ENCODE measurements at regions not wholly inside any gene's neighbourhood (a gene's known extent, or its start where the extent isn't known, plus 50 kb on each side); places are given as distances from the start of the nearest gene placed in this dataset.

- no peak overlapping the region for H3K4me3 ChIP-seq (ENCODE audit: low read length)
- POLR2A ChIA-PET, result no interaction called here
- H3K36me3 Mint-ChIP-seq, result peaks cover 0 to 3% (median 0%) of the 10 kb centered on the region in 5 donors
- no peaks in the 10 kb centered on the region for H3K4me1 ChIP-seq (ENCODE audit: control insufficient read depth in 2 of 2, insufficient read depth in 2 of 2, low read length in 2 of 2)
- DNase-seq, result no peak
- no peak overlapping the region for H3K4me3 Mint-ChIP-seq
- peaks cover 3 to 21% (median 7%) of the 10 kb centered on the region in 11 donors for H3K9me3 Mint-ChIP-seq
- intact Hi-C loops (cut with micrococcal nuclease), result no loop called here
- ATAC-seq, result no peak
- no peaks in the 10 kb centered on the region for H3K27me3 ChIP-seq (ENCODE audit: control insufficient read depth in 2 of 2, insufficient read depth in 2 of 2, low read length in 2 of 2)
- H3K27ac Mint-ChIP-seq, result no peak overlapping the region
- H3K4me1 Mint-ChIP-seq, result no peaks in the 10 kb centered on the region
- H3K9me3 ChIP-seq (ENCODE audit: control insufficient read depth in 2 of 3, low read length in 3 of 3), result no peaks in the 10 kb centered on the region
- no peaks in the 10 kb centered on the region for H3K36me3 ChIP-seq (ENCODE audit: control insufficient read depth in 2 of 3, insufficient read depth in 3 of 3, low read length in 3 of 3)
- H3K27ac ChIP-seq (ENCODE audit: low read depth, low read length), result no peak overlapping the region
- H3K27me3 Mint-ChIP-seq, result no peaks in the 10 kb centered on the region
- CTCF ChIA-PET, result no interaction called here
These were observed 624.6 kb downstream of the SI start for GRCh38 chr3:164453714-164454113.

- no peak overlapping the region for H3K4me3 Mint-ChIP-seq
- ChIA-PET POLR2A (interaction anchor here (0.6 kb wide), 1 partner anchor 984 kb away, joined by 3 read pairs; no protein-coding TSS in a partner anchor), CTCF (no interaction called here)
- Histone ChIP-seq H3K4me1 (ENCODE audit: control insufficient read depth in 2 of 2, insufficient read depth in 2 of 2, low read length in 2 of 2) (no peaks in the 10 kb centered on the region), H3K36me3 (ENCODE audit: control insufficient read depth in 2 of 3, insufficient read depth in 3 of 3, low read length in 3 of 3) (no peaks in the 10 kb centered on the region), H3K27me3 (ENCODE audit: control insufficient read depth in 2 of 2, insufficient read depth in 2 of 2, low read length in 2 of 2) (no peaks in the 10 kb centered on the region), H3K4me3 (ENCODE audit: low read length) (no peak overlapping the region), H3K9me3 (ENCODE audit: control insufficient read depth in 2 of 3, low read length in 3 of 3) (no peaks in the 10 kb centered on the region), H3K27ac (ENCODE audit: low read depth, low read length) (no peak overlapping the region)
- H3K27me3 Mint-ChIP-seq, result no peaks in the 10 kb centered on the region
- peaks cover 0 to 3% (median 0%) of the 10 kb centered on the region in 5 donors for H3K36me3 Mint-ChIP-seq
- intact Hi-C loops (cut with micrococcal nuclease), result no loop called here
- H3K27ac Mint-ChIP-seq, result no peak overlapping the region
- DNase-seq (no peak), ATAC-seq (no peak)
- H3K9me3 Mint-ChIP-seq, result peaks cover 4 to 23% (median 8%) of the 10 kb centered on the region in 11 donors
- no peaks in the 10 kb centered on the region for H3K4me1 Mint-ChIP-seq
These were observed 625.6 kb downstream of the SI start for GRCh38 chr3:164452707-164453106.

GRCh38 chr3:164451072-164451910 is 627.0 kb downstream of the SI start:
- Histone ChIP-seq H3K27me3 (ENCODE audit: control insufficient read depth in 2 of 2, insufficient read depth in 2 of 2, low read length in 2 of 2) (no peaks in the 10 kb centered on the region), H3K36me3 (ENCODE audit: control insufficient read depth in 2 of 3, insufficient read depth in 3 of 3, low read length in 3 of 3) (no peaks in the 10 kb centered on the region), H3K4me1 (ENCODE audit: control insufficient read depth in 2 of 2, insufficient read depth in 2 of 2, low read length in 2 of 2) (no peaks in the 10 kb centered on the region), H3K4me3 (ENCODE audit: low read length) (no peak overlapping the region), H3K27ac (ENCODE audit: low read depth, low read length) (no peak overlapping the region), H3K9me3 (ENCODE audit: control insufficient read depth in 2 of 3, low read length in 3 of 3) (no peaks in the 10 kb centered on the region)
- intact Hi-C loops (cut with micrococcal nuclease), result no loop called here
- DNase-seq, result no peak
- Mint-ChIP-seq H3K4me1 (no peaks in the 10 kb centered on the region), H3K27ac (no peak overlapping the region), H3K4me3 (no peak overlapping the region), H3K36me3 (peaks cover 0 to 3% (median 0%) of the 10 kb centered on the region in 5 donors), H3K27me3 (no peaks in the 10 kb centered on the region), H3K9me3 (peaks cover 4 to 34% (median 9%) of the 10 kb centered on the region in 11 donors)
- CTCF ChIA-PET, result no interaction called here
- POLR2A ChIA-PET, result no interaction called here
- no peak for ATAC-seq

GRCh38 chr3:164450276-164450905 is 627.9 kb downstream of the SI start:
- Histone ChIP-seq H3K4me3 (ENCODE audit: low read length) (no peak overlapping the region), H3K36me3 (ENCODE audit: control insufficient read depth in 2 of 3, insufficient read depth in 3 of 3, low read length in 3 of 3) (no peaks in the 10 kb centered on the region), H3K9me3 (ENCODE audit: control insufficient read depth in 2 of 3, low read length in 3 of 3) (no peaks in the 10 kb centered on the region), H3K27me3 (ENCODE audit: control insufficient read depth in 2 of 2, insufficient read depth in 2 of 2, low read length in 2 of 2) (no peaks in the 10 kb centered on the region), H3K4me1 (ENCODE audit: control insufficient read depth in 2 of 2, insufficient read depth in 2 of 2, low read length in 2 of 2) (no peaks in the 10 kb centered on the region), H3K27ac (ENCODE audit: low read depth, low read length) (no peak overlapping the region)
- POLR2A ChIA-PET, result no interaction called here
- Mint-ChIP-seq H3K36me3 (peaks cover 0 to 3% (median 0%) of the 10 kb centered on the region in 5 donors), H3K9me3 (peaks cover 7 to 37% (median 11%) of the 10 kb centered on the region in 11 donors), H3K27ac (no peak overlapping the region), H3K4me3 (no peak overlapping the region), H3K4me1 (no peaks in the 10 kb centered on the region), H3K27me3 (no peaks in the 10 kb centered on the region)
- no peak for ATAC-seq
- intact Hi-C loops (cut with micrococcal nuclease), result no loop called here
- CTCF ChIA-PET, result no interaction called here
- DNase-seq, result no peak

GRCh38 chr3:164419220-164419619 is 659.1 kb downstream of the SI start:
- DNase-seq (no peak), ATAC-seq (no peak)
- Histone ChIP-seq H3K27me3 (ENCODE audit: control insufficient read depth in 2 of 2, insufficient read depth in 2 of 2, low read length in 2 of 2) (no peaks in the 10 kb centered on the region), H3K9me3 (ENCODE audit: control insufficient read depth in 2 of 3, low read length in 3 of 3) (no peaks in the 10 kb centered on the region), H3K27ac (ENCODE audit: low read depth, low read length) (no peak overlapping the region), H3K4me1 (ENCODE audit: control insufficient read depth in 2 of 2, insufficient read depth in 2 of 2, low read length in 2 of 2) (no peaks in the 10 kb centered on the region), H3K4me3 (ENCODE audit: low read length) (no peak overlapping the region), H3K36me3 (ENCODE audit: control insufficient read depth in 2 of 3, insufficient read depth in 3 of 3, low read length in 3 of 3) (no peaks in the 10 kb centered on the region)
- H3K4me3 Mint-ChIP-seq, result no peak overlapping the region
- H3K4me1 Mint-ChIP-seq, result no peaks in the 10 kb centered on the region
- intact Hi-C loops (cut with micrococcal nuclease), result no loop called here
- no peaks in the 10 kb centered on the region for H3K36me3 Mint-ChIP-seq
- H3K9me3 Mint-ChIP-seq, result peaks cover 0 to 17% (median 5%) of the 10 kb centered on the region in 11 donors
- no peaks in the 10 kb centered on the region for H3K27me3 Mint-ChIP-seq
- ChIA-PET POLR2A (no interaction called here), CTCF (no interaction called here)
- no peak overlapping the region for H3K27ac Mint-ChIP-seq

GRCh38 chr3:164418414-164418813 is 659.9 kb downstream of the SI start:
- Mint-ChIP-seq H3K9me3 (peaks cover 0 to 14% (median 3%) of the 10 kb centered on the region in 11 donors), H3K27me3 (no peaks in the 10 kb centered on the region), H3K4me3 (no peak overlapping the region), H3K36me3 (no peaks in the 10 kb centered on the region), H3K27ac (no peak overlapping the region), H3K4me1 (no peaks in the 10 kb centered on the region)
- POLR2A ChIA-PET, result no interaction called here
- no peak overlapping the region for H3K27ac ChIP-seq (ENCODE audit: low read depth, low read length)
- CTCF ChIA-PET, result no interaction called here
- intact Hi-C loops (cut with micrococcal nuclease), result no loop called here
- H3K36me3 ChIP-seq (ENCODE audit: control insufficient read depth in 2 of 3, insufficient read depth in 3 of 3, low read length in 3 of 3), result no peaks in the 10 kb centered on the region
- H3K4me3 ChIP-seq (ENCODE audit: low read length), result no peak overlapping the region
- H3K27me3 ChIP-seq (ENCODE audit: control insufficient read depth in 2 of 2, insufficient read depth in 2 of 2, low read length in 2 of 2), result no peaks in the 10 kb centered on the region
- no peaks in the 10 kb centered on the region for H3K9me3 ChIP-seq (ENCODE audit: control insufficient read depth in 2 of 3, low read length in 3 of 3)
- no peak for ATAC-seq
- DNase-seq, result no peak
- H3K4me1 ChIP-seq (ENCODE audit: control insufficient read depth in 2 of 2, insufficient read depth in 2 of 2, low read length in 2 of 2), result no peaks in the 10 kb centered on the region

GRCh38 chr3:164417955-164418354 is 660.3 kb downstream of the SI start:
- Mint-ChIP-seq H3K27me3 (no peaks in the 10 kb centered on the region), H3K36me3 (no peaks in the 10 kb centered on the region), H3K27ac (no peak overlapping the region), H3K9me3 (peaks cover 0 to 19% (median 4%) of the 10 kb centered on the region in 11 donors), H3K4me3 (no peak overlapping the region), H3K4me1 (no peaks in the 10 kb centered on the region)
- H3K9me3 ChIP-seq (ENCODE audit: control insufficient read depth in 2 of 3, low read length in 3 of 3), result no peaks in the 10 kb centered on the region
- H3K4me3 ChIP-seq (ENCODE audit: low read length), result no peak overlapping the region
- ChIA-PET POLR2A (no interaction called here), CTCF (no interaction called here)
- no peak overlapping the region for H3K27ac ChIP-seq (ENCODE audit: low read depth, low read length)
- DNase-seq (no peak), ATAC-seq (no peak)
- H3K4me1 ChIP-seq (ENCODE audit: control insufficient read depth in 2 of 2, insufficient read depth in 2 of 2, low read length in 2 of 2), result no peaks in the 10 kb centered on the region
- no peaks in the 10 kb centered on the region for H3K27me3 ChIP-seq (ENCODE audit: control insufficient read depth in 2 of 2, insufficient read depth in 2 of 2, low read length in 2 of 2)
- intact Hi-C loops (cut with micrococcal nuclease), result no loop called here
- no peaks in the 10 kb centered on the region for H3K36me3 ChIP-seq (ENCODE audit: control insufficient read depth in 2 of 3, insufficient read depth in 3 of 3, low read length in 3 of 3)

Measured in naive thymus-derived CD4-positive, alpha-beta T cell (primary cell).